SK-N-SH (cell line): ENCODE measurements at regions not wholly inside any gene's neighbourhood (a gene's known extent, or its start where the extent isn't known, plus 50 kb on each side); places are given as distances from the start of the nearest gene placed in this dataset.

Source experiments
- CTCF ChIA-PET: fragments of 300-600, 350-600 bp; formaldehyde crosslinking; extraction: SDS; loops from one replicate; lab custom pipeline; 2021; lab: Yijun Ruan, JAX
- POLR2A ChIA-PET: fragments of 350-600 bp; sonication (Branson Sonifier 250); formaldehyde crosslinking; extraction: SDS; loops from one replicate; lab custom pipeline; 2020; ENCODE audit warnings: antibody characterized with exemption, inconsistent platforms; lab: Yijun Ruan, JAX
- DNase-seq: peaks from one replicate; pipeline ENCODE4 v3.0.0; 2012
- H2AFZ ChIP-seq: fragments of 200-600 bp; sonication (generic); 2 replicates; pipeline ENCODE4 v1.8.1; 2016; ENCODE audit warnings: antibody characterized with exemption, mild to moderate bottlenecking, low read depth
- H3F3A ChIP-seq: fragments of 200-600 bp; sonication (generic); replicated peaks from 2 replicates; pipeline ENCODE3; 2016; ENCODE audit warnings: antibody characterized with exemption, mild to moderate bottlenecking; ENCODE audit not compliant: insufficient read depth
- H3K27ac ChIP-seq, 2 experiments: fragments of 200-500 bp in 1 of 2; fragments of 200-600 bp in 1 of 2; sonication (Bioruptor generic) in 1 of 2; sonication (generic), shearing (Covaris generic) in 1 of 2; 2 replicates each; pipeline versions ENCODE4 v1.5.1 to v1.6.1; 2014 to 2016; ENCODE audit warnings: low read depth in 2 of 2, inconsistent platforms in 1 of 2, low read length in 1 of 2, mild to moderate bottlenecking in 1 of 2, mixed read lengths in 1 of 2
- H3K27me3 ChIP-seq: fragments of 200-600 bp; sonication (generic), shearing (Covaris generic); 2 replicates; pipeline ENCODE4 v1.6.1; 2016; ENCODE audit warnings: mixed run types; ENCODE audit not compliant: insufficient read depth
- H3K36me3 ChIP-seq, 2 experiments: fragments of 200-500 bp in 1 of 2; fragments of 200-600 bp in 1 of 2; sonication (Bioruptor generic) in 1 of 2; sonication (generic) in 1 of 2; replicated peaks in 1 of 2; 2 replicates each; pipeline versions ENCODE3 to v1.5.1; 2014 to 2016; ENCODE audit warnings: low read length in 1 of 2, mild to moderate bottlenecking in 1 of 2; ENCODE audit not compliant: insufficient read depth in 2 of 2, control insufficient read depth in 1 of 2
- H3K4me1 ChIP-seq, 2 experiments: fragments of 200-500 bp in 1 of 2; fragments of 200-600 bp in 1 of 2; sonication (Bioruptor generic) in 1 of 2; sonication (generic), shearing (Covaris generic) in 1 of 2; 2 replicates each; pipeline versions ENCODE4 v1.5.1 to v1.6.1; 2014 to 2016; ENCODE audit warnings: low read depth in 1 of 2, low read length in 1 of 2, mixed run types in 1 of 2; ENCODE audit not compliant: insufficient read depth in 2 of 2, control insufficient read depth in 1 of 2
- H3K4me2 ChIP-seq: fragments of 200-600 bp; sonication (generic), shearing (Covaris generic); 2 replicates; pipeline ENCODE4 v1.6.1; 2017; ENCODE audit warnings: mixed run types
- H3K4me3 ChIP-seq, 2 experiments: fragments of 200-500 bp in 1 of 2; fragments of 200-600 bp in 1 of 2; sonication (Bioruptor generic) in 1 of 2; sonication (generic), shearing (Covaris generic) in 1 of 2; 2 replicates each; pipeline versions ENCODE4 v1.5.1 to v1.8.1; 2014 to 2016; ENCODE audit warnings: low read depth in 2 of 2, inconsistent platforms in 1 of 2, low read length in 1 of 2, mild to moderate bottlenecking in 1 of 2, mixed read lengths in 1 of 2, moderate library complexity in 1 of 2
- H3K79me2 ChIP-seq: fragments of 200-600 bp; sonication (generic); 2 replicates; pipeline ENCODE4 v1.8.1; 2017; ENCODE audit warnings: mild to moderate bottlenecking; ENCODE audit not compliant: insufficient read depth
- H3K9ac ChIP-seq: fragments of 200-600 bp; sonication (generic); 2 replicates; pipeline ENCODE4 v1.6.1; 2017; ENCODE audit warnings: mixed run types
- H3K9me2 ChIP-seq: fragments of 200-600 bp; sonication (generic); 2 replicates; pipeline ENCODE4 v1.6.1; 2017; ENCODE audit warnings: mixed run types
- H3K9me3 ChIP-seq: fragments of 200-600 bp; sonication (generic); 2 replicates; pipeline ENCODE4 v1.6.1; 2017; ENCODE audit warnings: mixed run types, mild to moderate bottlenecking, moderate library complexity
- H4K20me1 ChIP-seq: fragments of 200-600 bp; sonication (generic); 2 replicates; pipeline ENCODE4 v1.6.1; 2017; ENCODE audit warnings: mild to moderate bottlenecking, mixed run types; ENCODE audit not compliant: insufficient read depth
- CHD2 ChIP-seq: fragments of 150-350 bp; IDR thresholded peaks from 2 replicates; pipeline ENCODE4 v1.6.1; 2018; ENCODE audit warnings: low read length; ENCODE audit not compliant: partially characterized antibody
- CTCF ChIP-seq: fragments of 200-600 bp; sonication (generic); IDR thresholded peaks from 2 replicates; pipeline ENCODE4 v1.6.1; 2017; ENCODE audit warnings: antibody characterized with exemption, mild to moderate bottlenecking, moderate library complexity
- ELF1 ChIP-seq: IDR thresholded peaks from 2 replicates; pipeline ENCODE4 v1.4.0; 2012
- EZH2phosphoT487 ChIP-seq: fragments of 200-600 bp; sonication (generic); IDR thresholded peaks from 2 replicates; pipeline ENCODE4 v1.6.1; 2017; ENCODE audit warnings: low read depth, mixed run types, mild to moderate bottlenecking, antibody characterized with exemption, moderate library complexity, borderline replicate concordance
- FOXM1 ChIP-seq: IDR thresholded peaks from 2 replicates; pipeline ENCODE4 v1.4.0; 2012; ENCODE audit warnings: low read depth, mild to moderate bottlenecking
- JUND ChIP-seq: IDR thresholded peaks from 2 replicates; pipeline ENCODE4 v1.4.0; 2012
- MXI1 ChIP-seq: IDR thresholded peaks from 2 replicates; pipeline ENCODE4 v1.6.1; 2012; ENCODE audit warnings: mild to moderate bottlenecking, low read depth, low read length, improper control_type of control experiment
- POLR2AphosphoS5 ChIP-seq: IDR thresholded peaks from 2 replicates; pipeline ENCODE4 v1.6.1; 2012; ENCODE audit warnings: low read depth, low read length
- RAD21 ChIP-seq: IDR thresholded peaks from 2 replicates; pipeline ENCODE4 v1.6.1; 2012; ENCODE audit warnings: mild to moderate bottlenecking, low read length
- RCOR1 ChIP-seq: fragments of 150-350 bp; IDR thresholded peaks from 2 replicates; pipeline ENCODE4 v1.6.1; 2017; ENCODE audit warnings: antibody characterized with exemption, low read length
- SMC3 ChIP-seq: IDR thresholded peaks from 2 replicates; pipeline ENCODE4 v1.6.1; 2012; ENCODE audit warnings: low read depth, low read length, improper control_type of control experiment
- WGBS: methylation state at CpG from one replicate; pipeline ENCODE4 v1.1.6; 2017; ENCODE audit warnings: low lambda C conversion rate; 5-methylcytosine and 5-hydroxymethylcytosine counted together
- TF ChIP-seq, protein P1 (sequence below): IDR thresholded peaks from 2 replicates; pipeline ENCODE4 v1.6.1; 2012; ENCODE audit warnings: mild to moderate bottlenecking, low read depth, low read length, moderate library complexity
- TF ChIP-seq, protein P2 (sequence below): fragments of 150-350 bp; IDR thresholded peaks from 2 replicates; pipeline ENCODE4 v1.6.1; 2017; ENCODE audit warnings: antibody characterized with exemption, low read length, low read depth, borderline replicate concordance
- TF ChIP-seq, protein P3 (sequence below): IDR thresholded peaks from 2 replicates; pipeline ENCODE4 v1.4.0; 2012; ENCODE audit warnings: low read depth, borderline replicate concordance
- TF ChIP-seq, protein P4 (sequence below): IDR thresholded peaks from 2 replicates; pipeline ENCODE4; 2012
- TF ChIP-seq, protein P5 (sequence below): fragments of 150-350 bp; IDR thresholded peaks from 2 replicates; pipeline ENCODE4 v1.6.1; 2016; ENCODE audit warnings: mild to moderate bottlenecking, low read depth, low read length

DNA sequence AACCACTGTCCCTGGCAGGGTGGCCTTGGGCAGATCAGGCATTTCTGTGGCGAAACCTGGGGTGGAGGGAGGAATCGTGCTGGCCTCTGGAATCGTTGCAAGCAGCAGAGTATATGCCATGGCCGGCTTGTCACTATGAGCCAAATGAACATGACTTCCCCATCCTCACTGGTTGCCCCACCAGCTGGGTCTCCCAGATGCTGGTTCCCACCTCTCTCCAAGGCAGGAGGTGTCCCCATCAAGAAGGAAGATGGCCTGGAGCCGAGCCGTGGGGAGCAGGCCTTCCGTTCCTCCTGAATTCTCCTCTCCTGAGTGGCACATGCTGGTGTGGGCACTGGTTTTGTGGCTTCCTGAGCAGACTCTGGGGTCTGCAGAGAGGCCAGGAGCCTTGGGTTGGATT lies 60.2 kb upstream of the ACTRT2 start (continued):
- TF ChIP-seq, protein P1, sequence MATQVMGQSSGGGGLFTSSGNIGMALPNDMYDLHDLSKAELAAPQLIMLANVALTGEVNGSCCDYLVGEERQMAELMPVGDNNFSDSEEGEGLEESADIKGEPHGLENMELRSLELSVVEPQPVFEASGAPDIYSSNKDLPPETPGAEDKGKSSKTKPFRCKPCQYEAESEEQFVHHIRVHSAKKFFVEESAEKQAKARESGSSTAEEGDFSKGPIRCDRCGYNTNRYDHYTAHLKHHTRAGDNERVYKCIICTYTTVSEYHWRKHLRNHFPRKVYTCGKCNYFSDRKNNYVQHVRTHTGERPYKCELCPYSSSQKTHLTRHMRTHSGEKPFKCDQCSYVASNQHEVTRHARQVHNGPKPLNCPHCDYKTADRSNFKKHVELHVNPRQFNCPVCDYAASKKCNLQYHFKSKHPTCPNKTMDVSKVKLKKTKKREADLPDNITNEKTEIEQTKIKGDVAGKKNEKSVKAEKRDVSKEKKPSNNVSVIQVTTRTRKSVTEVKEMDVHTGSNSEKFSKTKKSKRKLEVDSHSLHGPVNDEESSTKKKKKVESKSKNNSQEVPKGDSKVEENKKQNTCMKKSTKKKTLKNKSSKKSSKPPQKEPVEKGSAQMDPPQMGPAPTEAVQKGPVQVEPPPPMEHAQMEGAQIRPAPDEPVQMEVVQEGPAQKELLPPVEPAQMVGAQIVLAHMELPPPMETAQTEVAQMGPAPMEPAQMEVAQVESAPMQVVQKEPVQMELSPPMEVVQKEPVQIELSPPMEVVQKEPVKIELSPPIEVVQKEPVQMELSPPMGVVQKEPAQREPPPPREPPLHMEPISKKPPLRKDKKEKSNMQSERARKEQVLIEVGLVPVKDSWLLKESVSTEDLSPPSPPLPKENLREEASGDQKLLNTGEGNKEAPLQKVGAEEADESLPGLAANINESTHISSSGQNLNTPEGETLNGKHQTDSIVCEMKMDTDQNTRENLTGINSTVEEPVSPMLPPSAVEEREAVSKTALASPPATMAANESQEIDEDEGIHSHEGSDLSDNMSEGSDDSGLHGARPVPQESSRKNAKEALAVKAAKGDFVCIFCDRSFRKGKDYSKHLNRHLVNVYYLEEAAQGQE, result no peak
- TF ChIP-seq ELF1, result no peak
- no peak for TF ChIP-seq POLR2AphosphoS5
- no peak for TF ChIP-seq CHD2

DNA sequence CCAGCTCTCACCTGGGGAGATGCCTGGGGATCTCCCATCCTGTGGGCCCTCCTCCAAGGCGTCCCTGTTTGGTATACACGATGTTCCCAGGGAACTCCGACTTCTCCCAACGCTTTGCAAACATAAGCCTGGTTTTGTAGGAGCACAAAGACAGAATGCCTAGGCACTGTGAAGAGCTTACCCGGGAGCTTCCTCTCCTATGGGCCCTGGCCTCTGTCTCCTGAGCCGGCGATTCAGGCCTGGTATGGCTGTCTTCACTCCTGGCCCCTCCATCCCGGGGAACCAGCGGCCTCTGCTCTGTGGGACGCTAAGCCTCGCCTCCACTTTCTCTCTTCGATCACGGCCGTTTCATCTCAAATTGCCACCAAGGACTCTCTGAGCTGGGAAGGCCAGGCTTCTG lies 59.6 kb upstream of the ACTRT2 start:
- Histone ChIP-seq H3K9me3 (no peaks in the 10 kb centered on the region; the same call in 1 of the 2 replicates), H2AFZ (no peak overlapping the region), H3K27ac (no peak overlapping the region), H3K27me3 (no peaks in the 10 kb centered on the region), H3K4me1 (no peaks in the 10 kb centered on the region), H3K4me3 (no peak overlapping the region), H4K20me1 (no peaks in the 10 kb centered on the region), H3K36me3 (no peaks in the 10 kb centered on the region), H3F3A (no peaks in the 10 kb centered on the region), H3K9me2 (no peaks in the 10 kb centered on the region)
- CTCF ChIA-PET, result no interaction called here
- no peak for DNase-seq
- WGBS, result 18% methylated on average over 5 of the region's 14 CpGs
- TF ChIP-seq EZH2phosphoT487, result no peak
- no peak for TF ChIP-seq POLR2AphosphoS5
- TF ChIP-seq, protein P2, sequence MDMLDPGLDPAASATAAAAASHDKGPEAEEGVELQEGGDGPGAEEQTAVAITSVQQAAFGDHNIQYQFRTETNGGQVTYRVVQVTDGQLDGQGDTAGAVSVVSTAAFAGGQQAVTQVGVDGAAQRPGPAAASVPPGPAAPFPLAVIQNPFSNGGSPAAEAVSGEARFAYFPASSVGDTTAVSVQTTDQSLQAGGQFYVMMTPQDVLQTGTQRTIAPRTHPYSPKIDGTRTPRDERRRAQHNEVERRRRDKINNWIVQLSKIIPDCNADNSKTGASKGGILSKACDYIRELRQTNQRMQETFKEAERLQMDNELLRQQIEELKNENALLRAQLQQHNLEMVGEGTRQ, result no peak
- TF ChIP-seq, protein P3, sequence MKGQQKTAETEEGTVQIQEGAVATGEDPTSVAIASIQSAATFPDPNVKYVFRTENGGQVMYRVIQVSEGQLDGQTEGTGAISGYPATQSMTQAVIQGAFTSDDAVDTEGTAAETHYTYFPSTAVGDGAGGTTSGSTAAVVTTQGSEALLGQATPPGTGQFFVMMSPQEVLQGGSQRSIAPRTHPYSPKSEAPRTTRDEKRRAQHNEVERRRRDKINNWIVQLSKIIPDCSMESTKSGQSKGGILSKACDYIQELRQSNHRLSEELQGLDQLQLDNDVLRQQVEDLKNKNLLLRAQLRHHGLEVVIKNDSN, result no peak
- no peak for TF ChIP-seq JUND
- no peak for TF ChIP-seq MXI1
- no peak for TF ChIP-seq RAD21
- no peak for TF ChIP-seq FOXM1
- no peak for TF ChIP-seq CTCF
- TF ChIP-seq, protein P4, sequence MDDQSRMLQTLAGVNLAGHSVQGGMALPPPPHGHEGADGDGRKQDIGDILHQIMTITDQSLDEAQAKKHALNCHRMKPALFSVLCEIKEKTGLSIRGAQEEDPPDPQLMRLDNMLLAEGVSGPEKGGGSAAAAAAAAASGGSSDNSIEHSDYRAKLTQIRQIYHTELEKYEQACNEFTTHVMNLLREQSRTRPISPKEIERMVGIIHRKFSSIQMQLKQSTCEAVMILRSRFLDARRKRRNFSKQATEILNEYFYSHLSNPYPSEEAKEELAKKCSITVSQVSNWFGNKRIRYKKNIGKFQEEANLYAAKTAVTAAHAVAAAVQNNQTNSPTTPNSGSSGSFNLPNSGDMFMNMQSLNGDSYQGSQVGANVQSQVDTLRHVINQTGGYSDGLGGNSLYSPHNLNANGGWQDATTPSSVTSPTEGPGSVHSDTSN, result no peak
- TF ChIP-seq, protein P5, sequence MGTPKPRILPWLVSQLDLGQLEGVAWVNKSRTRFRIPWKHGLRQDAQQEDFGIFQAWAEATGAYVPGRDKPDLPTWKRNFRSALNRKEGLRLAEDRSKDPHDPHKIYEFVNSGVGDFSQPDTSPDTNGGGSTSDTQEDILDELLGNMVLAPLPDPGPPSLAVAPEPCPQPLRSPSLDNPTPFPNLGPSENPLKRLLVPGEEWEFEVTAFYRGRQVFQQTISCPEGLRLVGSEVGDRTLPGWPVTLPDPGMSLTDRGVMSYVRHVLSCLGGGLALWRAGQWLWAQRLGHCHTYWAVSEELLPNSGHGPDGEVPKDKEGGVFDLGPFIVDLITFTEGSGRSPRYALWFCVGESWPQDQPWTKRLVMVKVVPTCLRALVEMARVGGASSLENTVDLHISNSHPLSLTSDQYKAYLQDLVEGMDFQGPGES, result no peak
- TF ChIP-seq RCOR1, result no peak
- no peak for TF ChIP-seq CHD2
- TF ChIP-seq SMC3, result no peak
- TF ChIP-seq, all 33 proteins: peak for 0
- POLR2A ChIA-PET, result no interaction called here
- Histone ChIP-seq H3K4me2 (no peak overlapping the region), H3K9ac (no peak overlapping the region), H3K79me2 (no peaks in the 10 kb centered on the region)
